ENCODE measurements at regions not wholly inside any gene's neighbourhood (a gene's known extent, or its start where the extent isn't known, plus 50 kb on each side); places are given as distances from the start of the nearest gene placed in this dataset.
A peak's percentile ranks its signal among the peaks of the same experiment; 100 is the strongest.
"Not testable (repeated sequence)": the region's sequence is repeated elsewhere in the genome, so short reads cannot be mapped to it uniquely, and the experiment has no call there.

GRCh38 chr4:57370691-57371090 lies 260.5 kb upstream of the IGFBP7 start:
- no peak for DNase-seq (ENCODE audit: missing footprints)
- intact Hi-C loops (cut with DNase I): no loop called here
- ATAC-seq: no peak

DNA sequence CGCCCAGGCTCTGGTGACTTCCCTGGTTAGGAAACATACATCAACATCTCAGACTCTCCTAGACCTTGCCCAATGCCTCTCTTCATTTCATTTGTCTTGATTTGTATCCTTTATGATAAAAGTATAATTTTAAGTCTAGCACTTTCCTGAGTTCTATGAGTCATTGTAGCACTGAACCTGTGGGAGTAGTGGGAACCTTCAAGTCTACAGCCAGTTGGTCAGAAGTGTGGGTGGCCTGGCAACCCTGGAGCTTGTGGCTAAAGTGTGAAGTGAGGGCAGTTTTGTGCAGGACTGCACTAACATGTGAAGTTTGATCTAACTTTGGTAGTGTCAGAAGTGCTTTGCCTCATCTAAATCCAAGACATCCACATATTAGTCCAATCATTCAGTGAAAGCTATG lies 259.3 kb upstream of the IGFBP7 start:
- intact Hi-C loops (cut with DNase I): no loop called here
- DNase-seq (ENCODE audit: missing footprints) (no peak), ATAC-seq (no peak)

DNA sequence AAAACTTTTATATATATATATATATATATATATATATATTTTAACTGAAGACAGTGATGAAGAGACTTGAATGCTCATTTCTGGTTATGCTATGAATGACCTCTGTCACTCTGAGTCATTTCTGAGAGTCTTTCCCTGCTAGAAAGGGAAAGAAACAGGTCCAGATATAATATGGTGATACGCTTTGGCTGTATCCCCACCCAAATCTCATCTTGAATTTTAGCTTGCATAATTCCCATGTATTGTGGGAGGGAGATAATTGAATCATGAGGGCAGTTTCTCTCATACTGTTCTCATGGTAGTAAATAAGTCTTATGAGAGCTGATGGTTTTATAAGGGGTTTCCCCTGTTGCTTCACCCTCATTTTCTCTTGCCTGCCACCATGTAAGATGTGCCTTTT lies 254.1 kb upstream of the IGFBP7 start:
- intact Hi-C loops (cut with DNase I): no loop called here
- ATAC-seq (no peak), DNase-seq (ENCODE audit: missing footprints) (no peak)

DNA sequence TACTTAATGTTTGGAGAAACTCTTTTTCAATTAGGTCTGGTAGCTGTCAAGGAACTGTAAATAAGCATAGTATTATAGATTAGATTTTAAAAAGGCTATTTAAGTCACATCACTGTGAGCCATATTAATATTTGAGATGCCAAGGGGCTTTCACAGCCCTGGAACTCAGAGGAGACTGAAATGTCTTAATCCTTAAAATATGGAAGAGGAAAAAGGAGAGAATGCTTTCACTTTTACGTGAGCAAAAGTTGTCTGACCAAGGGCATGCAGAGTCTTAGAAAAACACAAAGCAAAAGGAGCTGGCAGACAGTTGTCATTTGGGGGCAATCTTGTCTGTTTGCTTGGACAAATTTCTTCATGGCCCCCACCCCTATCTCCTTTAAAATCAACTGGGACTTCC lies 253.2 kb upstream of the IGFBP7 start:
- DNase-seq (ENCODE audit: missing footprints): no peak
- intact Hi-C loops (cut with DNase I): no loop called here

DNA sequence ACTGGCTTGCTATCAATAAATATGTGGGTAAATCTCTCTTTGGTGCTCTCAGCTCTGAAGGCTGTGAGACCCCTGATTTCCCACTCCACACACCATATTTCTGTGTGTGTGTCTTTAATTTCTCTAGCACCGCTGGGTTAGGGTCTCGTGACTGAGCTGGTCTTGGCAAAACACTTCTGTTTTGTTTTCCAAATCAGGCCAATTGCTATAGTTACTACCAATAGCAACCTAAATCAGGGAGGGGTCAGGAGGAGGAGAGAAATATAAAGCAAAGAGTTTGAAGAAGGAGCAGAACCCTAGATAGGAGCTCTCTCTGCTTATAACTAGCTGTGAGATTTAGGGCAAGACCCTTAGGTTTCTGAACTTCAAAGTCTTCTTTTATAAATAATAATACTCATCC lies 250.5 kb upstream of the IGFBP7 start:
- intact Hi-C loops (cut with DNase I): no loop called here
- ATAC-seq (no peak), DNase-seq (ENCODE audit: missing footprints) (no peak)

More for the DNA sequence above, 253.2 kb upstream of the IGFBP7 start:
- ATAC-seq: no peak

- no peak for ATAC-seq
- intact Hi-C loops (cut with DNase I): no loop called here
Observed at GRCh38 chr4:57355101-57355665, 245.0 kb upstream of the IGFBP7 start.

GRCh38 chr4:57351731-57352130 lies 241.5 kb upstream of the IGFBP7 start:
- no peak for ATAC-seq
- DNase-seq (ENCODE audit: missing footprints): no peak
- intact Hi-C loops (cut with DNase I): no loop called here

More at GRCh38 chr4:57355101-57355665, 245.0 kb upstream of the IGFBP7 start:
- no peak for DNase-seq (ENCODE audit: missing footprints)

GRCh38 chr4:57344296-57344695 lies 234.1 kb upstream of the IGFBP7 start:
- DNase-seq (ENCODE audit: missing footprints): no peak
- ATAC-seq: no peak

DNA sequence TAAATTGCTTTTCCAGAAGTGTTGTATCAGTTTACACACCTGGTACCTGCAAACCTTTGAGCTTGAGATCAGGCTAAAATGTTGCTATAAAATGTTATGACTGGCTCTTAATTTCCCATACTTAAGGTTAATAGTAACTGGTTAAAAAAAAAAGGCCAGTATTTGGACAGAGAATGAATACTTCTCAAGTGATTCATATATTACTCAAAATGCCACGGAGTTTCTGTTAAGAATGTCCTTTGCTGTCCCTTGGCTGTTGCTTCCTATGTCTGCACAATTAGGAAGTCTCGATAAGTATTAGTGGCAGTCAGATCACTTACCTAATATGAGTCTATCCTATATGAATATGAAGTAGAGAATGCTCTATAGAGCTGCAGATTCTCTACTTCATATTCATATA lies 232.2 kb upstream of the IGFBP7 start:
- DNase-seq (ENCODE audit: missing footprints) (no peak), ATAC-seq (no peak)
- intact Hi-C loops (cut with DNase I): no loop called here

More at GRCh38 chr4:57344296-57344695, 234.1 kb upstream of the IGFBP7 start:
- intact Hi-C loops (cut with DNase I): no loop called here

- DNase-seq (ENCODE audit: missing footprints); intact Hi-C loops (cut with DNase I): not testable (repeated sequence)
Observed at GRCh38 chr4:57338861-57339260, 228.7 kb upstream of the IGFBP7 start.

DNA sequence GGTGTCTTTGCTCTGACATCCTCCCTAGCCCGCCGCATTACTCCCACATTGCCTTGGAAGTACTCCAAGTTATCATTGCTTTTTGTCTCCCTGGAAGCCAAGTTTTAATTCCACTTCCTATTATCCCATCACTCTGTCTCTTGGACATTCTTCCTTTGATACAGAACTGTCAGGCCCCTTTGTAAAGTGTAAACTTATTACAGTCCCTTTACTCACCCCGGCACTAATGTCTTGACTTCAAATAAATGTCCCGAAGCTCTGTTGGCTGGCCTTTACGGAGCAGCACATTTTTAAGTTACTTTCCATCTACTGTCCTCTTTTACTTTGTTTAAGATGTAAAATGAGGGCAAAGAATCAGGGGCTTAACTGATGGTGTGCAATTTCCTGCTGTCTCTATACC lies 223.5 kb upstream of the IGFBP7 start:
- intact Hi-C loops (cut with DNase I): no loop called here
- ATAC-seq: no peak
- DNase-seq (ENCODE audit: missing footprints): no peak

More at GRCh38 chr4:57338861-57339260, 228.7 kb upstream of the IGFBP7 start:
- ATAC-seq: not testable (repeated sequence)

DNA sequence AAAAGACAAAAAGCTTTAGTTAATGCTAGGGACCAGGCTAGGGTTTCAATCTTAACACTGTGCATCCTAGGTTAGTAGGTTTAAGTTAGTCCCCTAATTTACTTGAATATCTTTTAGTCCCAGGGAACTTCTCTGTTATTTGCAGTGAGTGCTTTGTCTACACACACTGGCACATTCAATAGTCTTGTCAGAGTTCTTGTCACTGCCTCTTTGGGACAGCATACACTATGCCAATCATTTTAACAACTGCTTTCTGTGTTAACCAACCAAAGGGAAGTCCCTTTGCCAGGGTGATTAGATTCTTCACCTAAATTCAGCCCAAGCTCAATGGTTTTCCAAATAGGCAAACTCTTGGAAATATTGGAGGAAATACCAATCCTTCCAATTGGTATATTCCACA lies 221.8 kb upstream of the IGFBP7 start:
- no peak for ATAC-seq
- no peak for DNase-seq (ENCODE audit: missing footprints)
- intact Hi-C loops (cut with DNase I): no loop called here

- peak; percentile 82 for ATAC-seq
Observed at GRCh38 chr4:57329279-57329678, 219.1 kb upstream of the IGFBP7 start.

DNA sequence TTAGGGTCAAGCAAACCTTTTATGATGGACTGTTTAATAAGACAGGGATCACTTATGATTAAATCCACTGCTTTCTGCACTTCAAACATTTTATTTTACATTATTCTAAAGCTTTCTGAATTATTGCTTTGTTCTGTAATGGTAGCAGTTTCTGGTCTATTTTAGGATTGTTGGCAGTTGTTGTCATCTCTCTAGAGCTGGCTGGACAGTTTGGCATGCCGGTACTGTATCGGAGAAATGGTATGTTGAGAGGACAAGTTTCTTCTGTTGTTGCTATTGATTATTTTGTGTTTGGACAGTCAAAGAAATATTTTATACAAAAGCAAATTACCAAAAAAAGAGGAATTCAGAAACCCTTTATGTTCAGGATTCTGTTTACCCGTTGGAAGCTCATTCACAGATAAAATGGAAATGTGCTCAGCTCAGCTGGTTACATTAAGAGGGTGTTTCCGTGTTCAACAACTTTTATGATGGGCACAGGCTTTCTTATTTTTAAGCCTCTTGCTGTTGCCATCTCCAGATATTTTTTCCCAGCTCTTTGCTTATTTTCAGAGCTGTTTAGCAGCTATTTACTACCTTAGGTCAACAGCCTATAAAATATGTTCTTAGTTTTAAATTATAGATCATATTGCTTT lies 214.6 kb upstream of the IGFBP7 start:
- intact Hi-C loops (cut with DNase I): loop anchor here (5.0 kb wide), 1 partner anchor 52 kb away; no protein-coding TSS in a partner anchor
- DNase-seq (ENCODE audit: missing footprints) (no peak), ATAC-seq (peak; percentile 65)

More at GRCh38 chr4:57329279-57329678, 219.1 kb upstream of the IGFBP7 start:
- intact Hi-C loops (cut with DNase I): no loop called here
- DNase-seq (ENCODE audit: missing footprints): no peak

DNA sequence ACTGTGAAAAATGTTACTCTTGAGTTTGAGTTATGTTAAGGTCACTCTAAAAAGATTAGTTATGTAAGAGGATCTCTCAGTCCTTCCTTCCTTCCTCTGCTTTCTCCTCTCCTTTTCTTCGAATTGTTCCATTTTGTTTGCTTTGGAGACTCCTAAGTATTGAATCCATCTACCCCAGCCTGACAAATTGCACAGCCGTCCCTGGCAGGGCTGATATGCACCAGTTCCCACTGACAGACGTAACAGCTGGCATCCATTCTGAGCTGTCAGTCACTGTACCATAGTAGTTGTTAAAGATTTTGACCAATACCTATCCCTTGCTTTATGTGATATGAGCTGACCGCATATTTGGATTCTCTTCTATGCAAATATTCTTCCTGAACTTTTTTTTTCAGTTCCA lies 210.7 kb upstream of the IGFBP7 start:
- DNase-seq (ENCODE audit: missing footprints) (no peak), ATAC-seq (no peak)
- intact Hi-C loops (cut with DNase I): loop anchor here (5.0 kb wide), 1 partner anchor 49 kb away; no protein-coding TSS in a partner anchor

GRCh38 chr4:57320217-57320616 lies 210.0 kb upstream of the IGFBP7 start:
- DNase-seq (ENCODE audit: missing footprints): no peak
- intact Hi-C loops (cut with DNase I): loop anchor here (5.0 kb wide), 1 partner anchor 48 kb away; no protein-coding TSS in a partner anchor
- ATAC-seq: no peak

DNA sequence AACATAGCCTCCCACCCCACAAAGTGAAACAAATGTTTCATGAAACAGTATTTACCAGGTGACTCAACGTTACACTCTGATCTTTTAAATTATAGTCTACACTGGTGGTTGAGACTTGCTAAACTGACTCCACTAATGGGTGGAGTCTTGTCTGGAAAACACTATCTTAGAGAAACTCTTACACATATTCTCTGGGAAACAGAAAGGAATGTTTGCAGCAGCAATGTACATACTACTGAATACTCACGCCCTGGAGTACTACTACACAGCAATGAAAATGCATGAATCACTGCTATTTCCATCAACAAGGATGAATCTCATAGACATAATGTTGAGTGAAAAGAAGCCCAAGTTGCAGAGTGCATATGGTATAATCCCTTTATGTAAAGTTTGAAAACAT lies 208.5 kb upstream of the IGFBP7 start:
- ATAC-seq (no peak), DNase-seq (ENCODE audit: missing footprints) (no peak)
- intact Hi-C loops (cut with DNase I): no loop called here

DNA sequence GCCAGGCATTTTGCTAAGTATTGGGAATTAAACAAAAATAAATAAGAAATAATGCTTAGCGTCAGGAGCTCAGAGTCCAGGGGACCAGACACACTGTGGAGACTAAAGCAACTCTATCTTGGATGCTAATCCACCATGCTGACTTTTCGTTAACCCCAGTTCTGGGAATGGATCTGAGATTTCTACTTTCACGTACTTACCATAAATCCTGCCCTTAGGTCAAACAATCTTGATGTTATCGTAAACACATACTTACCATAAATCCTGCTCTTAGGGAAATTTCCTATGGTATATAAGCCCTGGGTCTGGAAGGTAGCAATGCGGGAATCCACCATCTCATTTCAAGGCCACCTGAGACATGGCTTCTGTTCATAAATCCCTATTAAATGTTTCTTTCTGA lies 204.5 kb upstream of the IGFBP7 start:
- ATAC-seq: no peak
- intact Hi-C loops (cut with DNase I): no loop called here
- DNase-seq (ENCODE audit: missing footprints): no peak

GRCh38 chr4:57312296-57312695 lies 202.1 kb upstream of the IGFBP7 start:
- no peak for DNase-seq (ENCODE audit: missing footprints)
- ATAC-seq: no peak
- intact Hi-C loops (cut with DNase I): no loop called here

- intact Hi-C loops (cut with DNase I): no loop called here
- ATAC-seq: no peak
Observed at GRCh38 chr4:57309658-57310057, 199.5 kb upstream of the IGFBP7 start.

DNA sequence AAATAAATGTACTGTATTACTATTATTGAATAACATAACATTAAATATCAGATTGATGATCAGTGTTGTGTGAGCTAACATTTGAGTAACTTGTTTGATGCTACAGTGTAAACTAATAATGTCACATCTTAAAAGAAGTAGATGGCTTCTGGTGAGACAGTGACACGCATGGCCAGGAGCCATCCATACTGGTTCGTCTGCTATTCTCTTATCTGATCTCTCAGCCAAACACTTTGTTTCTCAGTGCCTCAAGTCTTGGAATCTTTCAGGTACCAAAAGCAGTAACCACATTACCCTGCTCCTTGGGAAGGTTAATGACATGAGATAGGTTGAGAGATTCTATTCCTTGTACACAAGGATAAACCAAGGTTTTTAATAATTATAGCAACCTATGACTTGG lies 198.1 kb upstream of the IGFBP7 start:
- no peak for DNase-seq (ENCODE audit: missing footprints)
- intact Hi-C loops (cut with DNase I): no loop called here
- no peak for ATAC-seq

More at GRCh38 chr4:57309658-57310057, 199.5 kb upstream of the IGFBP7 start:
- no peak for DNase-seq (ENCODE audit: missing footprints)

Data from Right ventricle myocardium inferior (tissue), 1 donor.